Loucy (cell line): ENCODE measurements at regions not wholly inside any gene's neighbourhood (a gene's known extent, or its start where the extent isn't known, plus 50 kb on each side); places are given as distances from the start of the nearest gene placed in this dataset.

Experiments used
- H2AFZ ChIP-seq: fragments of 200-600 bp; sonication (generic); 2 replicates; pipeline ENCODE4 v1.6.0; 2016; ENCODE audit warnings: antibody characterized with exemption, mild to moderate bottlenecking, low read length, moderate library complexity
- H3F3A ChIP-seq: fragments of 200-600 bp; 2 replicates; pipeline ENCODE4 v1.6.0; 2016; ENCODE audit warnings: antibody characterized with exemption, low read depth, mild to moderate bottlenecking
- H3K27me3 ChIP-seq: fragments of 200-600 bp; sonication (generic); 2 replicates; pipeline ENCODE4 v1.6.1; 2014; ENCODE audit warnings: low read length, mild to moderate bottlenecking; ENCODE audit not compliant: insufficient read depth, poor library complexity, severe bottlenecking
- H3K36me3 ChIP-seq: fragments of 200-600 bp; sonication (generic); 2 replicates; pipeline ENCODE4 v1.6.1; 2016; ENCODE audit warnings: low read length; ENCODE audit not compliant: insufficient read depth
- H3K4me1 ChIP-seq: fragments of 200-600 bp; sonication (generic); 2 replicates; pipeline ENCODE4 v1.5.1; 2014; ENCODE audit warnings: low read length, mild to moderate bottlenecking; ENCODE audit not compliant: insufficient read depth, poor library complexity, severe bottlenecking
- H3K4me2 ChIP-seq: fragments of 200-600 bp; sonication (generic); 2 replicates; pipeline ENCODE4 v1.6.0; 2014; ENCODE audit warnings: antibody characterized with exemption, low read length, low read depth, mild to moderate bottlenecking; ENCODE audit not compliant: poor library complexity, severe bottlenecking
- H3K4me3 ChIP-seq: fragments of 200-600 bp; sonication (generic); 2 replicates; pipeline ENCODE4 v1.5.1; 2014; ENCODE audit warnings: low read length, mild to moderate bottlenecking, mixed read lengths; ENCODE audit not compliant: poor library complexity, severe bottlenecking
- H3K79me2 ChIP-seq: fragments of 200-600 bp; sonication (generic); 2 replicates; pipeline ENCODE4 v1.6.1; 2014; ENCODE audit warnings: low read length; ENCODE audit not compliant: insufficient read depth
- H3K9ac ChIP-seq: fragments of 200-600 bp; sonication (generic); 2 replicates; pipeline ENCODE4 v1.6.0; 2014; ENCODE audit warnings: mild to moderate bottlenecking, low read depth, low read length, moderate library complexity; ENCODE audit not compliant: poor library complexity, severe bottlenecking
- H3K9me2 ChIP-seq: fragments of 200-600 bp; sonication (generic); replicated peaks from 2 replicates; pipeline ENCODE4 v1.6.1; 2016; ENCODE audit warnings: low read depth, low read length, mixed read lengths
- H3K9me3 ChIP-seq: fragments of 200-600 bp; sonication (generic); 2 replicates; pipeline ENCODE4 v1.6.1; 2014; ENCODE audit warnings: mild to moderate bottlenecking, antibody characterized with exemption, low read length, low read depth; ENCODE audit not compliant: insufficient read depth
- H4K20me1 ChIP-seq: fragments of 200-600 bp; sonication (generic); 2 replicates; pipeline ENCODE4 v1.6.0; 2014; ENCODE audit warnings: antibody characterized with exemption, low read length, mild to moderate bottlenecking; ENCODE audit not compliant: insufficient read depth, poor library complexity, severe bottlenecking
- CTCF ChIP-seq: fragments of 200-600 bp; sonication (generic); conservative IDR thresholded peaks from 2 replicates; pipeline ENCODE4 v1.5.1; 2014; ENCODE audit warnings: mild to moderate bottlenecking, antibody characterized with exemption, low read length
- EZH2phosphoT487 ChIP-seq: fragments of 200-600 bp; IDR thresholded peaks from 2 replicates; pipeline ENCODE4 v1.6.1; 2018; ENCODE audit warnings: antibody characterized with exemption, mild to moderate bottlenecking, moderate library complexity, borderline replicate concordance

DNA sequence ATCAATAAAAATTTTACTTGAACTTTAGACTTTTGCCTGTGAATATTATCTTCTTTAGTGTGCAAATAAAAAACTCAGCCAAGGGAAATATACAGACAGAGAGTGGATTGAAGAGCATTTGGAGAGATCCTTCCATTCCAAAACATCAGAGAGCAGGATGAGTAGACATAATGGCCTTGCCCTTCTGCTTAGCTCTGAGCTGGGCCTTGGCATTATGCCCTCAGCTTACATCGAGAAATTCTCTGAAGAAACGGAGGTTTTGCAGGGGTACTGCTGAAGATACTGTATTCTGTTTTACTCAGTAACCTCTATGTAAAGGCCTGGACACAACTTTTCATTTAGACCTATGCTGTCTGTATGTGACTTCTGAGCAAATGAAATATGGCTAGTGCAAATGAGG lies 317.4 kb downstream of the STIM2 start:
- H3K4me3 ChIP-seq: no peak overlapping the region
- no peaks in the 10 kb centered on the region for H3K9me2 ChIP-seq
- H3K4me2 ChIP-seq: no peak overlapping the region
- no peaks in the 10 kb centered on the region for H3K9me3 ChIP-seq
- H4K20me1 ChIP-seq: no peaks in the 10 kb centered on the region
- no peaks in the 10 kb centered on the region for H3K4me1 ChIP-seq
- no peak overlapping the region for H3K9ac ChIP-seq
- no peak overlapping the region for H2AFZ ChIP-seq
- H3K36me3 ChIP-seq: no peaks in the 10 kb centered on the region
- no peaks in the 10 kb centered on the region for H3K27me3 ChIP-seq
- TF ChIP-seq CTCF (no peak), EZH2phosphoT487 (no peak)
- no peaks in the 10 kb centered on the region for H3F3A ChIP-seq
- no peaks in the 10 kb centered on the region for H3K79me2 ChIP-seq

- H3K79me2 ChIP-seq: no peaks in the 10 kb centered on the region
- no peak overlapping the region for H3K9ac ChIP-seq
- no peaks in the 10 kb centered on the region for H4K20me1 ChIP-seq
- no peaks in the 10 kb centered on the region for H3K4me1 ChIP-seq
- TF ChIP-seq EZH2phosphoT487 (no peak), CTCF (no peak)
- H2AFZ ChIP-seq: no peak overlapping the region
- no peaks in the 10 kb centered on the region for H3F3A ChIP-seq
- H3K27me3 ChIP-seq: no peaks in the 10 kb centered on the region
- no peak overlapping the region for H3K4me3 ChIP-seq
- H3K9me2 ChIP-seq: no peaks in the 10 kb centered on the region
- H3K4me2 ChIP-seq: no peak overlapping the region
- no peaks in the 10 kb centered on the region for H3K9me3 ChIP-seq
- no peaks in the 10 kb centered on the region for H3K36me3 ChIP-seq
These were observed 321.1 kb downstream of the STIM2 start for GRCh38 chr4:27181693-27182092.

- no peaks in the 10 kb centered on the region for H3K27me3 ChIP-seq
- H3K79me2 ChIP-seq: no peaks in the 10 kb centered on the region
- no peak overlapping the region for H3K9ac ChIP-seq
- H3K4me2 ChIP-seq: no peak overlapping the region
- TF ChIP-seq CTCF (no peak), EZH2phosphoT487 (no peak)
- no peaks in the 10 kb centered on the region for H3K4me1 ChIP-seq
- H3F3A ChIP-seq: no peaks in the 10 kb centered on the region
- H2AFZ ChIP-seq: no peak overlapping the region
- H3K4me3 ChIP-seq: no peak overlapping the region
- H3K9me3 ChIP-seq: no peaks in the 10 kb centered on the region
- no peaks in the 10 kb centered on the region for H3K36me3 ChIP-seq
- H3K9me2 ChIP-seq: no peaks in the 10 kb centered on the region
- H4K20me1 ChIP-seq: no peaks in the 10 kb centered on the region
These were observed 321.6 kb downstream of the STIM2 start for GRCh38 chr4:27182211-27182610.
